ENCODE measurements at regions not wholly inside any gene's neighbourhood (a gene's known extent, or its start where the extent isn't known, plus 50 kb on each side); places are given as distances from the start of the nearest gene placed in this dataset.
"Not testable (repeated sequence)": the region's sequence is repeated elsewhere in the genome, so short reads cannot be mapped to it uniquely, and the experiment has no call there.

GRCh38 chr2:10196948-10197696 lies 74.6 kb downstream of the RRM2 start:
- H3K4me3 Mint-ChIP-seq = no peak overlapping the region
- peaks cover 35 to 63% of the 10 kb centered on the region in 2 donors for H3K36me3 Mint-ChIP-seq
- 97% methylated on average over 13 of the region's 17 CpGs for WGBS (ENCODE audit: insufficient coverage)
- H3K27me3 Mint-ChIP-seq (ENCODE audit: low read depth in 3 of 3) = no peaks in the 10 kb centered on the region
- intact Hi-C loops (cut with micrococcal nuclease) = no loop called here
- H3K4me1 Mint-ChIP-seq = no peaks in the 10 kb centered on the region
- H3K36me3 ChIP-seq (replicated peaks in 1 of 2; ENCODE audit: control insufficient read depth in 1 of 2, insufficient read depth in 2 of 2, low read length in 2 of 2) = peaks cover 5 to 23% of the 10 kb centered on the region in 2 donors
- no peak overlapping the region for H2AFZ ChIP-seq (ENCODE audit: insufficient read depth, low read depth, low read length, poor library complexity, severe bottlenecking)
- peak overlapping the region in 1 of 7 donors; percentile 72 for H3K27ac Mint-ChIP-seq
- no peak for TF ChIP-seq CTCF (IDR thresholded peaks at IDR 0.05)
- no peak overlapping the region for H3K4me3 ChIP-seq (replicated peaks in 1 of 3; ENCODE audit: low read depth in 2 of 3, low read length in 3 of 3)
- H3K9ac ChIP-seq (ENCODE audit: insufficient read depth, low read length, poor library complexity, severe bottlenecking) = no peak overlapping the region
- H3K9me3 Mint-ChIP-seq = peaks cover 0 to 10% (median 3%) of the 10 kb centered on the region in 7 donors
- H4K20me1 ChIP-seq (ENCODE audit: insufficient read depth, low read length) = no peaks in the 10 kb centered on the region
- no peak overlapping the region for H3K4me2 ChIP-seq (replicated peaks; ENCODE audit: extremely low read depth, low read length, poor library complexity, severe bottlenecking)
- DNase-seq = no peak
- H3K27me3 ChIP-seq (ENCODE audit: control insufficient read depth in 2 of 2, insufficient read depth in 2 of 2, low read length in 2 of 2) = no peaks in the 10 kb centered on the region
- H3K79me2 ChIP-seq (ENCODE audit: insufficient read depth, low read length) = no peaks in the 10 kb centered on the region
- H3K9me3 ChIP-seq (replicated peaks in 1 of 2; ENCODE audit: control insufficient read depth in 1 of 2, insufficient read depth in 1 of 2, low read length in 2 of 2) = peaks cover 0 to 16% of the 10 kb centered on the region in 2 donors
- no peak overlapping the region for H3K27ac ChIP-seq (ENCODE audit: low read depth in 1 of 2, low read length in 2 of 2)
- no peaks in the 10 kb centered on the region for H3K4me1 ChIP-seq (ENCODE audit: control insufficient read depth in 1 of 2, insufficient read depth in 2 of 2, low read length in 2 of 2)

- Histone ChIP-seq H3K9ac (ENCODE audit: insufficient read depth, low read length, poor library complexity, severe bottlenecking) (no peak overlapping the region), H3K27me3 (ENCODE audit: control insufficient read depth in 2 of 2, insufficient read depth in 2 of 2, low read length in 2 of 2) (no peaks in the 10 kb centered on the region), H4K20me1 (ENCODE audit: insufficient read depth, low read length) (no peaks in the 10 kb centered on the region), H3K27ac (ENCODE audit: low read depth in 1 of 2, low read length in 2 of 2) (no peak overlapping the region), H3K9me3 (replicated peaks in 1 of 2; ENCODE audit: control insufficient read depth in 1 of 2, insufficient read depth in 1 of 2, low read length in 2 of 2) (peaks cover 0 to 16% of the 10 kb centered on the region in 2 donors), H3K4me1 (ENCODE audit: control insufficient read depth in 1 of 2, insufficient read depth in 2 of 2, low read length in 2 of 2) (no peaks in the 10 kb centered on the region), H3K36me3 (replicated peaks in 1 of 2; ENCODE audit: control insufficient read depth in 1 of 2, insufficient read depth in 2 of 2, low read length in 2 of 2) (peaks cover 5 to 23% of the 10 kb centered on the region in 2 donors), H3K79me2 (ENCODE audit: insufficient read depth, low read length) (no peaks in the 10 kb centered on the region), H3K4me3 (replicated peaks in 1 of 3; ENCODE audit: low read depth in 2 of 3, low read length in 3 of 3) (no peak overlapping the region), H3K4me2 (replicated peaks; ENCODE audit: extremely low read depth, low read length, poor library complexity, severe bottlenecking) (no peak overlapping the region), H2AFZ (ENCODE audit: insufficient read depth, low read depth, low read length, poor library complexity, severe bottlenecking) (no peak overlapping the region)
- intact Hi-C loops (cut with micrococcal nuclease) = no loop called here
- no peaks in the 10 kb centered on the region for H3K4me1 Mint-ChIP-seq
- H3K27me3 Mint-ChIP-seq (ENCODE audit: low read depth in 3 of 3) = no peaks in the 10 kb centered on the region
- peaks cover 0 to 10% (median 3%) of the 10 kb centered on the region in 7 donors for H3K9me3 Mint-ChIP-seq
- WGBS (ENCODE audit: insufficient coverage) = 88% methylated on average over 5 of the region's 5 CpGs
- no peak overlapping the region for H3K4me3 Mint-ChIP-seq
- no peak overlapping the region for H3K27ac Mint-ChIP-seq
- DNase-seq = no peak
- no peak for TF ChIP-seq CTCF (IDR thresholded peaks at IDR 0.05)
- H3K36me3 Mint-ChIP-seq = peaks cover 40 to 65% of the 10 kb centered on the region in 2 donors
Observed at GRCh38 chr2:10197697-10198076, 75.1 kb downstream of the RRM2 start.

GRCh38 chr2:10198482-10198881 lies 75.9 kb downstream of the RRM2 start:
- DNase-seq; H3K4me3 Mint-ChIP-seq; intact Hi-C loops (cut with micrococcal nuclease); H3K79me2 ChIP-seq (ENCODE audit: insufficient read depth, low read length); H3K4me3 ChIP-seq (replicated peaks in 1 of 3; ENCODE audit: low read depth in 2 of 3, low read length in 3 of 3); H3K27me3 Mint-ChIP-seq (ENCODE audit: low read depth in 3 of 3); H3K4me1 Mint-ChIP-seq; H3K4me2 ChIP-seq (replicated peaks; ENCODE audit: extremely low read depth, low read length, poor library complexity, severe bottlenecking); H2AFZ ChIP-seq (ENCODE audit: insufficient read depth, low read depth, low read length, poor library complexity, severe bottlenecking); H3K27ac ChIP-seq (ENCODE audit: low read depth in 1 of 2, low read length in 2 of 2); H4K20me1 ChIP-seq (ENCODE audit: insufficient read depth, low read length); H3K9me3 Mint-ChIP-seq; H3K9ac ChIP-seq (ENCODE audit: insufficient read depth, low read length, poor library complexity, severe bottlenecking); H3K27me3 ChIP-seq (ENCODE audit: control insufficient read depth in 2 of 2, insufficient read depth in 2 of 2, low read length in 2 of 2); H3K4me1 ChIP-seq (ENCODE audit: control insufficient read depth in 1 of 2, insufficient read depth in 2 of 2, low read length in 2 of 2): not testable (repeated sequence)
- Histone ChIP-seq H3K36me3 (replicated peaks in 1 of 2; ENCODE audit: control insufficient read depth in 1 of 2, insufficient read depth in 2 of 2, low read length in 2 of 2) (peaks cover 7 to 23% of the 10 kb centered on the region in 2 donors), H3K9me3 (replicated peaks in 1 of 2; ENCODE audit: control insufficient read depth in 1 of 2, insufficient read depth in 1 of 2, low read length in 2 of 2) (peaks cover 0 to 16% of the 10 kb centered on the region in 2 donors)
- 100% methylated on average over 4 of the region's 6 CpGs for WGBS (ENCODE audit: insufficient coverage)
- H3K27ac Mint-ChIP-seq = peak overlapping the region in 1 of 7 donors; percentile 28
- H3K36me3 Mint-ChIP-seq = peaks cover 43 to 67% of the 10 kb centered on the region in 2 donors

Measured in CD14-positive monocyte (primary cell).